CD4-positive, alpha-beta memory T cell (primary cell): ENCODE measurements at regions not wholly inside any gene's neighbourhood (a gene's known extent, or its start where the extent isn't known, plus 50 kb on each side); places are given as distances from the start of the nearest gene placed in this dataset.

Source experiments
- CTCF ChIA-PET: fragments of 350-600 bp; sonication (Branson Sonifier 250); formaldehyde crosslinking; loops from one replicate; lab custom pipeline; 2021; ENCODE audit warnings: inconsistent platforms; ENCODE audit not compliant: partially characterized antibody; lab: Charles Lee
- POLR2A ChIA-PET: fragments of 350-600 bp; sonication (Branson Sonifier 250); formaldehyde crosslinking; loops from one replicate; lab custom pipeline; 2021; ENCODE audit not compliant: partially characterized antibody; lab: Charles Lee
- DNase-seq, 5 donors: peaks; one replicate each; pipeline versions ENCODE4 v3.0.0 to v3.0.0-alpha.2; 2020 to 2022; ENCODE audit warnings: mixed read lengths in 1 of 5
- H3K27ac ChIP-seq: one replicate; pipeline ENCODE4 v1.7.0; 2013; ENCODE audit warnings: low read depth, low read length
- H3K27me3 ChIP-seq: 2 replicates; pipeline ENCODE4 v1.7.0; 2013; ENCODE audit warnings: mild to moderate bottlenecking, low read length, moderate library complexity; ENCODE audit not compliant: insufficient read depth
- H3K36me3 ChIP-seq: 2 replicates; pipeline ENCODE4 v1.7.0; 2013; ENCODE audit warnings: mild to moderate bottlenecking, low read length, moderate library complexity; ENCODE audit not compliant: insufficient read depth
- H3K4me1 ChIP-seq: 2 replicates; pipeline ENCODE4 v1.7.0; 2013; ENCODE audit warnings: mild to moderate bottlenecking, low read length, moderate library complexity; ENCODE audit not compliant: insufficient read depth
- H3K4me3 ChIP-seq, 2 donors: one replicate each; pipeline ENCODE4 v1.7.0; 2013; ENCODE audit warnings: low read length in 2 of 2, mild to moderate bottlenecking in 1 of 2
- H3K9me3 ChIP-seq, 2 donors: one replicate each; pipeline ENCODE4 v1.7.0; 2013; ENCODE audit warnings: low read length in 2 of 2, control low read depth in 1 of 2; ENCODE audit not compliant: control insufficient read depth in 1 of 2
- H3K27ac Mint-ChIP-seq, 7 donors: one replicate each; pipeline ENCODE4 v1.8.0; 2020 to 2021; ENCODE audit warnings: mixed read lengths in 7 of 7, mild to moderate bottlenecking in 6 of 7, inconsistent platforms in 3 of 7, moderate library complexity in 3 of 7
- H3K27me3 Mint-ChIP-seq, 2 donors: one replicate each; pipeline ENCODE4 v1.8.0; 2020 to 2021; ENCODE audit warnings: mixed read lengths in 2 of 2
- H3K36me3 Mint-ChIP-seq, 2 donors: one replicate each; pipeline ENCODE4 v1.8.0; 2020 to 2021; ENCODE audit warnings: mixed read lengths in 2 of 2, inconsistent platforms in 1 of 2, mild to moderate bottlenecking in 1 of 2
- H3K4me1 Mint-ChIP-seq, 4 donors: one replicate each; pipeline ENCODE4 v1.8.0; 2020 to 2021; ENCODE audit warnings: mixed read lengths in 4 of 4, mild to moderate bottlenecking in 1 of 4
- H3K4me3 Mint-ChIP-seq, 8 donors: one replicate each; pipeline ENCODE4 v1.8.0; 2020 to 2021; ENCODE audit warnings: mixed read lengths in 8 of 8, mild to moderate bottlenecking in 7 of 8, moderate library complexity in 6 of 8, inconsistent platforms in 3 of 8
- H3K9me3 Mint-ChIP-seq, 8 donors: one replicate each; pipeline ENCODE4 v1.8.0; 2020 to 2021; ENCODE audit warnings: mixed read lengths in 8 of 8, mild to moderate bottlenecking in 5 of 8, inconsistent platforms in 3 of 8, moderate library complexity in 1 of 8
- intact Hi-C: fragments of 100-400 bp; cut with micrococcal nuclease; formaldehyde crosslinking; loops from one replicate; pipeline ENCODE4 v1.15.1; 2023

DNA sequence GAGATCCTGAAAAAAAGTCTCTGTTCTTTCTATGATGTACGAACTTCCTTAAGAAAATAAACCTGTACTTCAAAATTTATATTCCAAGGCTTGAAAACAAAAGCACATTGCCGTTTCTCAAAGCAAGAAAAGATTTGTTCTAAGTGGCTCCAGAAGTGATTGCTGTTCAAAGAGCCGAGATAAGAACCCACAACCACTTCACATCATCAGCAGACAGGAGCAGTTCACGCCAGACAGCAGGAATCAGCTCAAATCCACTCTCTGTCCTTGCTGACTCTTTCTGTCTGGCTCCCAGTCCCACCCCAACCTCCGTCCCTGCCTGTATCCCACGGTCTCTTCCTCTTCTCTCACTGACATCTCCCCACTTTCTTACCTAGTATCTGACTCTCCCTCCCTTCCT is 85.0 kb upstream of the MYOCD start:
- intact Hi-C loops, result no loop called here
- Histone ChIP-seq H3K36me3 (no peaks in the 10 kb centered on the region), H3K27me3 (no peaks in the 10 kb centered on the region), H3K27ac (no peak overlapping the region), H3K9me3 (no peaks in the 10 kb centered on the region), H3K4me3 (no peak overlapping the region), H3K4me1 (no peaks in the 10 kb centered on the region)
- CTCF ChIA-PET, result no interaction called here
- POLR2A ChIA-PET, result no interaction called here
- no peak for DNase-seq
- H3K9me3 Mint-ChIP-seq, result peaks cover 0 to 20% (median 5%) of the 10 kb centered on the region in 8 donors
- H3K36me3 Mint-ChIP-seq, result no peaks in the 10 kb centered on the region
- no peaks in the 10 kb centered on the region for H3K4me1 Mint-ChIP-seq
- no peak overlapping the region for H3K27ac Mint-ChIP-seq
- H3K4me3 Mint-ChIP-seq, result no peak overlapping the region
- H3K27me3 Mint-ChIP-seq, result peaks cover 3 to 4% of the 10 kb centered on the region in 2 donors

DNA sequence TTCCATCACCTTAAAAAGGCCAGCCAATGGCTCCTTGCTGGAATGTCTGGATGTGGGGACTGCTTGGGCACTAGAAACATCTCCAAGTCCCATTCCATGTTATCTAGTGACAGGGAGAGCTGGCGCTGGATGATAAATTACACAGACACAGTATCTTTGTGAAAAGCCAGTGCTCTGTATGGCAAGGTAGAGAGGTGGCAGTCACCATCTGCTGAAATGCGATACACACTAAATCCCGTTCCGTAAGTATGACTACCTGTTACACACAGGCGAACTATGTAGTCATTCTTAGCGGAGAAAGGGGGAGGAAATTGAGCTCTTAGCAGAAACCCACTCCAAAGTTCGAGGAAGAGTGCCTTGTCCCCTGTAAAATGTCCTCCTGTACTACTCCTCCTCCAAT is 81.0 kb upstream of the MYOCD start:
- DNase-seq, result no peak
- H3K9me3 ChIP-seq, result no peaks in the 10 kb centered on the region
- H3K4me1 ChIP-seq, result no peaks in the 10 kb centered on the region
- no peaks in the 10 kb centered on the region for H3K27me3 ChIP-seq
- no peak overlapping the region for H3K27ac Mint-ChIP-seq
- H3K36me3 Mint-ChIP-seq, result no peaks in the 10 kb centered on the region
- H3K9me3 Mint-ChIP-seq, result peaks cover 0 to 15% (median 6%) of the 10 kb centered on the region in 8 donors
- H3K27ac ChIP-seq, result no peak overlapping the region
- H3K4me3 Mint-ChIP-seq, result no peak overlapping the region
- CTCF ChIA-PET, result no interaction called here
- POLR2A ChIA-PET, result no interaction called here
- peaks cover 2 to 3% of the 10 kb centered on the region in 2 donors for H3K27me3 Mint-ChIP-seq
- no peaks in the 10 kb centered on the region for H3K4me1 Mint-ChIP-seq
- no peak overlapping the region for H3K4me3 ChIP-seq
- intact Hi-C loops, result no loop called here
- H3K36me3 ChIP-seq, result no peaks in the 10 kb centered on the region

- Mint-ChIP-seq H3K9me3 (peaks cover 0 to 10% (median 4%) of the 10 kb centered on the region in 8 donors), H3K27me3 (no peaks in the 10 kb centered on the region), H3K4me1 (no peaks in the 10 kb centered on the region), H3K36me3 (no peaks in the 10 kb centered on the region), H3K27ac (no peak overlapping the region), H3K4me3 (no peak overlapping the region)
- no peak overlapping the region for H3K4me3 ChIP-seq
- no peaks in the 10 kb centered on the region for H3K4me1 ChIP-seq
- no peaks in the 10 kb centered on the region for H3K36me3 ChIP-seq
- ChIA-PET POLR2A (no interaction called here), CTCF (no interaction called here)
- intact Hi-C loops, result no loop called here
- H3K27me3 ChIP-seq, result no peaks in the 10 kb centered on the region
- no peaks in the 10 kb centered on the region for H3K9me3 ChIP-seq
- DNase-seq, result no peak
- no peak overlapping the region for H3K27ac ChIP-seq
Measured at GRCh38 chr17:12588531-12588930, 77.2 kb upstream of the MYOCD start.

DNA sequence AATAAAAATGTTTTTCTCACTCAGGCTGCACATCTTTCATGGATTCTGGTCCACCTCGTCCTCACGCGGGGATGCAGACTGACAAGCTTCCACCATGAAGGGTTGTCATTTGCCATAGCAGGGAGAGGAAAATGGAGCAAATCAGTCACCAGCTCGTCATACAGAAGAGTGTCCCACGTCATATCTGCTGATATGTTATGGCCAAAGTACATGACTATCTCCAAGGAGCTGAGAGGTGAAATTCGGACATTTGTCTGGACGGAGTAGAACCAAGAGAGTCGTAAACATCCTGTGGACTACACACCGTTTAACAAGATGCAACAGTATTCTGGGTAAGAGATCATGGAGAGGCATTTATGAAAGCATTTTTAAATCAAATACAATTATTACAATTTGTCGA is 75.3 kb upstream of the MYOCD start:
- POLR2A ChIA-PET, result no interaction called here
- Mint-ChIP-seq H3K27me3 (no peaks in the 10 kb centered on the region), H3K27ac (no peak overlapping the region), H3K4me3 (no peak overlapping the region), H3K4me1 (no peaks in the 10 kb centered on the region), H3K36me3 (no peaks in the 10 kb centered on the region), H3K9me3 (peaks cover 0 to 10% (median 4%) of the 10 kb centered on the region in 8 donors)
- H3K27me3 ChIP-seq, result no peaks in the 10 kb centered on the region
- no peak for DNase-seq
- H3K4me1 ChIP-seq, result no peaks in the 10 kb centered on the region
- H3K9me3 ChIP-seq, result no peaks in the 10 kb centered on the region
- intact Hi-C loops, result no loop called here
- no peak overlapping the region for H3K4me3 ChIP-seq
- H3K27ac ChIP-seq, result no peak overlapping the region
- H3K36me3 ChIP-seq, result no peaks in the 10 kb centered on the region
- CTCF ChIA-PET, result no interaction called here

DNA sequence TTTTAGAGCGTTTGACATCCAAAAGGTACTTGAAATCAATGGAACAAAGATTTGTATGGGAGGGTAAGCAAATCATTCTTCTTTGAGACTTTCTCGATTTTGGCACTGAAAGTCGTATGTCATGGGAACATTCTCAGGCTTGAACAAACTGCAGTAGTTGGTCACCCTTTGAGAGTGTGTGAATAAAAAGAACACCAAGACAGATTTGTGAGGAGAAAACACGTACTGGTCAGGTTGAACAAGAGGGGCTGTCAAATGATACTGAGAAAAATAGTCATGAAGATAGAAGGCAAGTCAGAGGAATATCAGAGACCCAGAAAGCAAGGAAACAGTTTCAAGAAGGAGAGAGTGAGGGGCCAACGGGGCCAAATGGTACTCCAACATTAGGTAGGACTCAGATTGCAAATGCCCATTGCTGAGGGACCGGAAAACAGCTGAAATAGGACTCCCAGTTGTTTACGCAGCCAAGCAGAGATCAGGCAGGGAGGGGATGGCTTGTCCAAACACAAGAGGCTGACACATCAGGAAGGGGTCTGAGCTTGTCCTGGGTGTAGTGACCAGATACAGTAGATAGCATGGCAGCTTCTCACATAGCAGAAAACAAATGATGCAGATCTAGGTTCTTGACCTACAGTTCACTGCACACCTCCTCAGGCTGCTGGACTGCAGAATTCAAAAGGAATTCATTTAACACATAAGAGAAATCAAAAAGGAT is 74.5 kb upstream of the MYOCD start:
- Histone ChIP-seq H3K4me3 (no peak overlapping the region), H3K36me3 (no peaks in the 10 kb centered on the region), H3K27me3 (no peaks in the 10 kb centered on the region), H3K4me1 (no peaks in the 10 kb centered on the region), H3K9me3 (no peaks in the 10 kb centered on the region), H3K27ac (no peak overlapping the region)
- H3K4me1 Mint-ChIP-seq, result no peaks in the 10 kb centered on the region
- H3K4me3 Mint-ChIP-seq, result no peak overlapping the region
- ChIA-PET POLR2A (no interaction called here), CTCF (no interaction called here)
- H3K27ac Mint-ChIP-seq, result no peak overlapping the region
- peaks cover 0 to 6% (median 4%) of the 10 kb centered on the region in 8 donors for H3K9me3 Mint-ChIP-seq
- DNase-seq, result no peak
- H3K27me3 Mint-ChIP-seq, result no peaks in the 10 kb centered on the region
- H3K36me3 Mint-ChIP-seq, result no peaks in the 10 kb centered on the region
- intact Hi-C loops, result no loop called here

- no peaks in the 10 kb centered on the region for H3K4me1 ChIP-seq
- no peaks in the 10 kb centered on the region for H3K4me1 Mint-ChIP-seq
- no peak overlapping the region for H3K4me3 ChIP-seq
- H3K27ac ChIP-seq, result no peak overlapping the region
- H3K27me3 Mint-ChIP-seq, result no peaks in the 10 kb centered on the region
- no peaks in the 10 kb centered on the region for H3K36me3 Mint-ChIP-seq
- POLR2A ChIA-PET, result no interaction called here
- CTCF ChIA-PET, result no interaction called here
- no peak for DNase-seq
- H3K27me3 ChIP-seq, result no peaks in the 10 kb centered on the region
- no peaks in the 10 kb centered on the region for H3K9me3 ChIP-seq
- H3K27ac Mint-ChIP-seq, result no peak overlapping the region
- H3K36me3 ChIP-seq, result no peaks in the 10 kb centered on the region
- peaks cover 0 to 6% (median 4%) of the 10 kb centered on the region in 8 donors for H3K9me3 Mint-ChIP-seq
- H3K4me3 Mint-ChIP-seq, result no peak overlapping the region
- intact Hi-C loops, result no loop called here
Measured at GRCh38 chr17:12592941-12593340, 72.7 kb upstream of the MYOCD start.

DNA sequence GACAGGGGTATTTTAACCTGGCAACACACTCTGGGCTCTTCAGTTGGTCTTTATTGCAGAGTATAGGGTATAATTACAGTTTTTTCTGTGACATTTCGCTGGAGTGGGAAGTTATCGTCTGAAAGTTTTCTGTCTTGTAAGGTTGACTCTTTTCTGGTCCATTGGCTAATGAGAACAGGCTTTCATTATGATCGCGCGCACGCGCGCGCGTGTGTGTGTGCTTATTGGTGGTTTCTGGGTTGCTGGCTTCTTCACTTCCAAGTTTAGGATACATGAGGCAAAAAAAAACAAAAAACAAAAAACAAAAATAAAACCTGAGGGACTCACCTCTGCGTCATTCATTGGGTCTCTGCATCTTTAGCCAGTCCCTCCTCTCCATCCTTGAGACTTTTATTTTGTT is 68.7 kb upstream of the MYOCD start:
- no peaks in the 10 kb centered on the region for H3K27me3 ChIP-seq
- no peaks in the 10 kb centered on the region for H3K36me3 ChIP-seq
- DNase-seq, result no peak
- no peak overlapping the region for H3K4me3 ChIP-seq
- no peak overlapping the region for H3K27ac ChIP-seq
- Mint-ChIP-seq H3K4me1 (no peaks in the 10 kb centered on the region), H3K36me3 (no peaks in the 10 kb centered on the region), H3K9me3 (peaks cover 0 to 5% (median 1%) of the 10 kb centered on the region in 8 donors), H3K4me3 (no peak overlapping the region), H3K27me3 (no peaks in the 10 kb centered on the region), H3K27ac (no peak overlapping the region)
- H3K9me3 ChIP-seq, result no peaks in the 10 kb centered on the region
- POLR2A ChIA-PET, result no interaction called here
- intact Hi-C loops, result no loop called here
- CTCF ChIA-PET, result no interaction called here
- no peaks in the 10 kb centered on the region for H3K4me1 ChIP-seq
